Activated CD4-positive, alpha-beta T cell treated with anti-CD3 and anti-CD28 coated beads for 48 hours (primary cell): ENCODE measurements at regions not wholly inside any gene's neighbourhood (a gene's known extent, or its start where the extent isn't known, plus 50 kb on each side); places are given as distances from the start of the nearest gene placed in this dataset.
"Not testable (repeated sequence)": the region's sequence is repeated elsewhere in the genome, so short reads cannot be mapped to it uniquely, and the experiment has no call there.

ENCODE experiments used
- DNase-seq: peaks from one replicate; pipeline ENCODE4 v3.0.0-alpha.2; 2020

DNA sequence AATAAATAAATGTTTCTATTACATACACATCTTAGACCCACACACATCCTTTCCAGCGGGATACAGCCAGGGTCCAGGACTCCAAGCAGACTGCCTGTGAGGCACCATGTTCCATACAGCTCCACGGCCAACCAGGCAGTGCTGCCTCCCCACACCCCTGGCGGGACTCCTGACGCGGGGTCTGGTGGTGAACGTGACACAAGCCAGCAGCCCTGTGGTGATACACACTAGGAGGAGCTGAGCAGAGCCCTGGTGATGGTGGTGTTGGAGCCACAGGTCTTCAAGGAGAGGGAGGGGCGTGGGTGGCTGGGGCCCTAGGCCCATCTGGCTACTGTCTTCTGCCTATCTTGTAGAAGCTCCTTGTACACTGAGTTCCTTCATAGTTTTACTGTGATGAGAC lies 53.1 kb upstream of the LPCAT1 start:
- DNase-seq = not testable (repeated sequence)

DNA sequence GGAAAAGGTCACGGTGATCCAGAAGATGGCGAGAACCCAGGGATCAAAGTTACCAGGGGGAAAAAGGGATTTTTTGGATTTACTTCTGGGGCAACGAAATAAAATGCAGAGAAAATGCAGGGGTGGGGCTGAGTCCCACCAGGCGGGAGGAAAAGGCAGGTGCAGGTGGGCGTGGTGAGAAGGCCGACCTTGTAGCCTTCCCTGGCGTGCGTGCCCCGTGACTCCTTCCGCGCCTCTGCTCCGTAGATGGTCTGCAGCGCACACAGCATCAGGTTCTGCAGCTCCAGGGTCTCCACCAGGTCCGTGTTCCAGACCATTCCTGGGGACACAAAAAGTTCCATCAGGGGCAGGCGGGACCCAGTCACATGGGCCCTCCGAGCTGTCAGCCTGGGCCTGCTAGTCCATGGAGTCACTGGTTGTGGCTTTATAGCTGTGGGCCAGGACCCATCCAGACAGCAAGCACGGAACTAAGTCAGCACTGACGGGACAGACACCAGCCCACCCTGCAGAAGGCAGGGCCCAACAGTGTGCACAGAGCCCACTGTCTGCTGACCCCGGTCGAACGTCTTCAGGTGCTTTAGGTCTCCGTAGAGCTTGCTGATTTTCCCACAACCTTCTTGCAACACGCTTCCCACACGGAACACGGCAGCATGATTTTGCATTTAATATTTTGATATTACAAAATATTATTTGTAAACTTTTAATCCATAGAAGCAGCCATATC lies 52.4 kb upstream of the LPCAT1 start:
- not testable (repeated sequence) for DNase-seq

DNA sequence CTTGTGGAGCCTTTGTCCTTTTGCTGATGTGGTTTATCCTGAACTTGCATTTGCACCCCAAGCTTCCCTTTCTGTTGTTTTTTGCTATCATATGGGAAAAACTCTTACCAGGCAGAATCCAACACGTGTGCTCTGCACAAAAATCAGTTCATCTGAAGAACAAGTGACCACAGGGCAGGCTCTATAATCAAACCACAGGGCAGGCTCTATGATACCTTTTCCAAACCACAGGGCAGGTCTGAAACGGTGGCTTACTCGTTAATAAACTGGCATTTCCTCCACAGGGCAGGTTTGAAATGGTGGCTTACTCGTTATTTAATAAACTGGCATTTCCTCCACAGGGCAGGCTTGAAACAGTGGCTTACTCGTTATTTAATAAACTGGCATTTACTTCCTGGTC lies 51.7 kb upstream of the LPCAT1 start:
- not testable (repeated sequence) for DNase-seq

DNA sequence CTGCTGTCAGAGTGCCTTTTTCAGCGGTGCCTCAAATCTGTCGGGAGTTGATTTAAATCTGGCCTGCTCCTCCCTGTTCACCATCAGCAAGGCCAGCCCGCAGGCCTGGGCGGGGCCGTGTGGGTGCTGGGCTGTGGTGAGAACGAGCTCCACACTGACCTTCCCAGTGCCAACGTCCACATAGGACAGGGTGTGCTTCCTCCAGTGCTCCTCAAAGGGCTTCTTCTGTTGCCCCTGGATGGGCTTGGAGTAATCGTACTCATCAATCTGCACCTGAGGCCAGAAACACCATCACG lies 50.2 kb upstream of the LPCAT1 start:
- DNase-seq = not testable (repeated sequence)

DNA sequence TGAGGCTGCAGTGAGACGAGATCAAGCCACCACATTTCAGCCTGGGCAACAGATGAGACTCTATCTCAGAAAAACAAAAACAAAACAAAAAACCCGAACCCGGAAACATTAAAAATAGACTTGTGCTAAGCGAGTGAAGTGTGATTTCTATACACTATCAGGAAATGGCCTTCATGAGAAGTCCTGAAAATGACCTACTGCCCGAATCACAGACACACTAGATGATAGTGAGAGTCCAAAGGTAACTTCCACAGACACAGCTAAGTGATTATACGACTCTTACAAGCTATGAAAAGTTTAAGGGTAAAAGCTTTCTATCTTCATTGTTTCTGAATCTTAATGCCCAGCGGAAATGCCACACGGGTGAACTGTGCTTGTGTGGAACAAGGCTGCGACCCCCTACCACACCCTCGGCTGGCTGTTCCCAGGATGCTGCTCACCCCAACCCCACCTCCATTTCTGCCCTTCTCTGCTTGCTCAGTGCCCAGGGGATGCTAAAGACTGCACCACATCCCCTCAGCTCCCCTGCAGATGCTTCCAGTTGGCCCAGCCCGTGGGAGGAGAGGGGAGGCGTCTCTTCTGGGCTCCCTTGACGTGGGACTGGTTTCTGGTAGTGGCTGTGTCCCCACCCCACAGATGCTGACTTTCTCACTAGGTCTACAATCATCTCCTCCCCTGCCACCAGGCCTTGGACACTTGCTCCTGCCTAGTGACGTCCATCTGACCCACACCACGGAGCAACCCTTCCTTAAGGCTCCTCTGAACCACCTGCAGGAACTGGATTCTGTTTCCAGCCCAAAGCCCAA lies 49.7 kb upstream of the LPCAT1 start:
- DNase-seq = not testable (repeated sequence)
